G401 (cell line): ENCODE measurements at regions not wholly inside any gene's neighbourhood (a gene's known extent, or its start where the extent isn't known, plus 50 kb on each side); places are given as distances from the start of the nearest gene placed in this dataset.

ENCODE experiments used
- DNase-seq: peaks from one replicate; pipeline ENCODE4 v3.0.0-alpha.2; 2015; ENCODE audit warnings: low spot score
- in situ Hi-C: cut with HindIII; loops from 2 replicates; pipeline ENCODE4 v1.10.0; 2016; ENCODE audit warnings: low sequenced_read_pairs, mixed read lengths

- DNase-seq: no peak
Observed at GRCh38 chr5:13572163-13572562, 372.3 kb downstream of the DNAH5 start.

DNA sequence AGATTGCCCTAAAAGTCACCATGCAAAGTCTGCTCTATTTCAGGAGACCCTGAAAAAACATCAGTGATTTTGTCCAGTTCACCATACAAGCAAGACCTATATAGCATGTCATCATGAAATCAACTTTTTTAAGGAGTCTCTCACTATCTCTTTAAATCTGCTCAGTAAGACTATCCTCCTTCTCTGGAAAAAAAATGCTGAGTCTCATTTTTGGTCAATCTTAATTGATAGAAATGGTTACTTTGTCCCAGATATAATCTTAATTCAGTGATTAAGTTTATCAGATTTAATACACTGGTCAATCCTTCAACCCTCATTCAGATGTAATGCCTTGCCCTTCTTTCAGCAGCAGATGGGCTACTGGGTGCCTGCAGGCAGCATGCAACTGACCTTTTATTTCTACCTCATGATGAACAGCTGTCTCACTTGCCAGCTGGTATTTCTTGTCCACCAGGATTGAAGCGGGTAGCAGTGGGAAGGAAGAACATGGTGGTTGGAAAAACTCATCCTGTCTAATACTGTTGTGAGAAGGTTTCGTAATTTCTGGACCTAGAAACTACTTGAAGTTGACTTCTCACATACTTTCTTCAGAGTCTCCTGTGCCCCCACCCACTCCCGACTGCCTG lies 375.3 kb downstream of the DNAH5 start:
- in situ Hi-C loops: no loop called here
- DNase-seq: no peak

More at GRCh38 chr5:13572163-13572562, 372.3 kb downstream of the DNAH5 start:
- in situ Hi-C loops: no loop called here

DNA sequence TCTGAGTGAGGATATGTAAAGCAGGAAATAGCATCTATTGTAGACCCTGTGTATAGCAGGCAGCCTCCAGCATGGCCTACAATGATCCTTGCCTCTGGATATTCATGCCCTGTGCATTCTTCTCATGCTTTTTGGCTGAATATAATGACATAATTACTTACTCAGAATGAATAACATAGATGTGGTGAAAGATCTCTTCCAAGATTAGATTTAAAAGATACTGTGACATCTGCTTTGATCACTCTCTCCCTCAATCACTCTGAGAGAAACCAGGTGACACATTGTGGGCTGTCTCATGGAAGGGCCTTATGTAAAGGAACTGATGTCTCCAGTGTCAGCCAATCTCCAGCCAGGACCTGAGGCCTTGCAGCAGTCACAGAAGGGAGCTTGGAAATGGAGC lies 376.7 kb downstream of the DNAH5 start:
- DNase-seq: no peak
- in situ Hi-C loops: no loop called here

GRCh38 chr5:13566871-13567339 lies 377.6 kb downstream of the DNAH5 start:
- no peak for DNase-seq
- in situ Hi-C loops: no loop called here

- in situ Hi-C loops: no loop called here
- no peak for DNase-seq
Observed at GRCh38 chr5:13558408-13558807, 386.1 kb downstream of the DNAH5 start.

DNA sequence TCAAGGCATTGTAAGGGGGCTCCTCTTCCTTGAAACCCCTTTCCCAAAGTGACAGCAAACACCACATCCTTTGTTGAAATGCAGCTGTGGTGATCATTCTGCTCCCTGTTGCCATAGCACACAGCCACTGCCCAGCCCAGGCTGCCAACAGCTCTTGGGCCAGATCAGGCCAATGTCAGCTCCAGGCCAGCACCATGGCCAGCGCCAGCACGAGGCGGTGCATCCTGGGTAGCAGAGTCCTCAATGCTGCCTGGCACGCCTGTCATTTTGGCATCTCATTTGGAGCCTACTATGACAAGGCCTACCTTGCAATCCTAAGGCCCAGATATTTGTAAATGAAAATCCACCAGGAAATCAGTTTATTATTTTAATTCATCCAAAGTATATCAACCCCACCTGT lies 390.6 kb downstream of the DNAH5 start:
- DNase-seq: no peak
- in situ Hi-C loops: no loop called here

- in situ Hi-C loops: no loop called here
- DNase-seq: no peak
Observed at GRCh38 chr5:13552361-13552760, 392.1 kb downstream of the DNAH5 start.

DNA sequence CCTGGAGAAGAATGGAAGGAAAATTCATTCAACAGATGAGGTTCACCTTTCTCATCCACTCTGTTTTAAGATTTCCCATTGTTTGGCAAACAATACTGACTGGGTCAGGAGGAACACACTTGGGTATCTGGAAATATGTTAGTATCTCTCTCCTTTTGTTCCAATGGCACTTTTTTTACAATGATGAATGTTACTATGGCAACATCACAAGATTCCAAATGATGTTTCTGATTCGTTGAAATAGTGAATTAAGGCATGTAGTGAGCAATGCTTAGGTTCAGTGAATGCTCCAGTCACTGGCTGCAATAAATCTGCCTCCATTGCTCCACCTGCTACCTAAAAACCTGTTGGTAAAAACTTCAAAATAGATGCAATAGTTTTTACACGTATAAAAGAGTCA lies 392.8 kb downstream of the DNAH5 start:
- in situ Hi-C loops: no loop called here
- no peak for DNase-seq

DNA sequence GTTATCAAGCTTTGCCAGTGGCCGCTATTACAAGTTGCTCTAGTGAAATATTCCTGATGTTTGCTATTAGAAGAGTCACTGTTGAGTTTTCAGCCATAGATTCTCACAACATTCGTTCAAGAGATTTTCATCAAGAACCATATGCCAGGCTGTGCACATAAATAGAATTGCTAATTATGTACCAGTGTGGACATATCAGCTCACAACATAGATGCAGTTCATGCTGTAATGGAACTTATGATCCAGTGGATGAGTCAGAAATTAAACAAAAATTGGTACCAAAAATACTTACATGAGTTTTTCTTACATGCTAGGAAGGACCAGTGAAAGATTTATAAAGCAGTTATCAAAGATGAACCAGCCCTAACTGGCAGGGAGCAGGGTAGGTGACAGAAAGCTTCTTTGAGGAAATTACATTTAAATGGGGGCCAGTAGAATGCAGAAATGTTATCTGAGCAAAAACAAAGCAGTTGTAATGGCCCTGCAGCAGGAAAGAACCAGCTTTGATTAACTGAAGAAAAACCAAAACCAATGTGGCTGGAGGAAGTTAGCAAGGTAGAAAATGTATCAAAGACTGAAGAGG lies 404.2 kb downstream of the DNAH5 start:
- DNase-seq: no peak
- in situ Hi-C loops: no loop called here

GRCh38 chr5:13536933-13537332 lies 407.6 kb downstream of the DNAH5 start:
- in situ Hi-C loops: no loop called here
- DNase-seq: no peak

DNA sequence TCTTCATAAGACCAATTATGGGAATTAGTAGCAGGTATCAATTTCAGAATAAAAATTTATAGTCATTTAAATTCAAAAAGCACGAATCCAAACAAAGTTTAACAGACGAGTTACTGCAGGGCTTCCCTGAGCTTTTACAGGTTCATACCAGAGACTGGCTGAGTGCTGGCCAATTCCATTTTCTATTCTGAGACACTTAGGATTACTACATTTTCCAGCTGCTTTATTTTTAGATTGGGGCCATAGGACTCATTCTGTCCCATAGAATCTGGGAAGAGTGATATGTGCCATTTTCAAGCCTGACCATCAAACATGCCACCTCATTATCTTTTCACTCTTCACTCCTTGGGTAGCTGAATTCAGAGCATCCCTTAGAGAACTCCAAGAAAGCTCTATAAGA lies 410.7 kb downstream of the DNAH5 start:
- DNase-seq: no peak
- in situ Hi-C loops: no loop called here

GRCh38 chr5:13529300-13529699 lies 415.2 kb downstream of the DNAH5 start:
- DNase-seq: no peak
- in situ Hi-C loops: no loop called here

DNA sequence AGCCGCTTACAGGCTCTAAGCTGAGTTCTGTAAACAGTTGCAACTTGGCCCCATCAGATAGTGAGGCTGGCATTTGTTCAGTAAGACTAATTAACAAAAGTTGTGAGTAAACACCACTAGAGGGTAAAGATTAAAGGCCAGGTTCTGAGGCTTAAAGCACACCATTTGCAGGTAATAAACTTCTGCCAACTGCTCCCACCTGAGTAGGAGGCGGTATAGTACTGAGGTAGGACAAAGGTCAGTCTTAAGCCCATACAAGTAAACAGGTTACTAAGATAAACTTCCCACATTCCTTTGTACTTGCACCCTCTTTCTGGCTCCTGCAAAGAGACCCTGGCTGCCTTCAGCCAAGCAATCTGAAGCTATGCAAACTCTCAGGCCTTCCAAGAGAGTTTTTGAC lies 419.6 kb downstream of the DNAH5 start:
- DNase-seq: no peak
- in situ Hi-C loops: no loop called here

DNA sequence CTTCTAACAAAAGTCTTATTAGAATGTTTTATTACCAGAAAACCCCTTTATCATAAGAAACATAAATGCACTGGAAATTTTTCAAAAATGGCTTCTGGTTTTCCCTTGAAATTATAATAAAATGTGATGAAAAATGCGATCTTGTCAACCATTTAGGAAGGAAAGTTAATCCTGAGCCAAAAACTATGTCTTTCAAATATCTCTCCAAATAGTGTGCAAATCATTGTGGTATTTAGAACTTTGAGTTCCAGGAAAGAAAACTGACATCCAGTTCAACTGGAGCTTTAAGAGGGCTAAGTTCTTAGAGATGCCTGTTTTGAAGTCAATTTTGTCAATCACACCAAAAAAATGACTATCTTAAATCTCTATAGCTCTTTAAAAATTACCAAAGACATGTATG lies 425.4 kb downstream of the DNAH5 start:
- DNase-seq: no peak
- in situ Hi-C loops: no loop called here

GRCh38 chr5:13516195-13516594 lies 428.3 kb downstream of the DNAH5 start:
- in situ Hi-C loops: no loop called here

GRCh38 chr5:13511442-13511841 lies 433.0 kb downstream of the DNAH5 start:
- no peak for DNase-seq
- in situ Hi-C loops: no loop called here

More at GRCh38 chr5:13516195-13516594, 428.3 kb downstream of the DNAH5 start:
- no peak for DNase-seq

DNA sequence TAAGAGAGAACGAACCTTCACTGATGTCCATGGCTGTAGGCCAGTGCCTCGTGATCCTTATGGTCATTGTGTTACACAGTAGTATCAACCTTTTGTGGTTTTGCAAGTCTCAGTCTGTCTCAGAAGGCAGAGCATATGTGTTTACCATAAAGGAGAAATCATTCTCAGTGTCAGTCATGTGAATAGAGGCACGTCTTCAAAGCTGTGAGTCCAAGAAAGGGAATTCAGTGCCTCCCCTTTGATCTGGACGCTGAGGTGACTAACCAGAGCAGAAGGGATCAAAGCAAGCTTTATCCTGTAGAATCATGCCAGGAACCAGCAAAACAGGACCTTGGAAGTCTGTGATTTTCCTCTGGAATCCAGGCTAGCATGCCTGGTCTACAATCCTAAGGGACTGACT lies 433.9 kb downstream of the DNAH5 start:
- in situ Hi-C loops: no loop called here
- DNase-seq: no peak

- no peak for DNase-seq
- in situ Hi-C loops: no loop called here
Observed at GRCh38 chr5:13508559-13508958, 435.9 kb downstream of the DNAH5 start.

- DNase-seq: no peak
- in situ Hi-C loops: no loop called here
Observed at GRCh38 chr5:13505326-13505725, 439.2 kb downstream of the DNAH5 start.

DNA sequence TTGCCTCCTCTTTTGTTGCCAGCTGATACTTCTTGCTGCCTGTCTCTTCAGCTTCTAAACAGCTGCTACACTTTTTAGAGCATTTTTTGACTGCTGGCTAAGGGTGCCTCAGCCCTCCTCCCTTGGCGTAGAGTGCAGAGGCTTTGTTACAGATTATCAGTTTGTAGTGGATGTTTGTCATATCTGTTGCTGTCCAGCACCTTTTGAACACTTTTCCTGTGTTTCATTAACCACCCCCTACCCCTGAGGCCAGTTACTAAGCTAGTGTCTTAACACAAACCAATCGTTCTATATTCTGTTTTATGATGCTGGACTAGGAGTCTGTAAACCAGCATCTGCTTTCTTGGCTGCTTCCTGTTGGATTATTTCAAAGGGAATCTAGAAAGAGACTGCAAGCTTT lies 441.5 kb downstream of the DNAH5 start:
- DNase-seq: no peak
- in situ Hi-C loops: no loop called here

GRCh38 chr5:13501176-13501575 lies 443.3 kb downstream of the DNAH5 start:
- in situ Hi-C loops: no loop called here
- no peak for DNase-seq
